ENCODE measurements at regions not wholly inside any gene's neighbourhood (a gene's known extent, or its start where the extent isn't known, plus 50 kb on each side); places are given as distances from the start of the nearest gene placed in this dataset.
A peak's percentile ranks its signal among the peaks of the same experiment; 100 is the strongest.

GRCh38 chr7:36072620-36073019 lies 80.4 kb upstream of the EEPD1 start:
- intact Hi-C loops (cut with DNase I): no loop called here
- Histone ChIP-seq H3K4me1 (peaks cover 0 to 24% (median 2%) of the 10 kb centered on the region in 12 donors), H3K9me3 (no peaks in the 10 kb centered on the region), H3K27ac (no peak overlapping the region), H3K36me3 (no peaks in the 10 kb centered on the region), H3K4me3 (no peak overlapping the region), H3K27me3 (no peaks in the 10 kb centered on the region)
- no peak for TF ChIP-seq POLR2A (IDR thresholded peaks at IDR 0.05)
- 79 to 94% (median 82%) methylated on average over 4 of the region's 4 CpGs for WGBS, 4 donors
- ATAC-seq: no peak
- no peak for DNase-seq

- intact Hi-C loops (cut with DNase I): loop anchor here in 2 of 10 donors (5.0 kb wide), 2 partner anchors 38 to 48 kb away; no protein-coding TSS in a partner anchor
- no peak for TF ChIP-seq CTCF (IDR thresholded peaks at IDR 0.05)
- TF ChIP-seq POLR2A (IDR thresholded peaks at IDR 0.05): no peak
- H3K9me3 ChIP-seq: no peaks in the 10 kb centered on the region
- ATAC-seq (no peak), DNase-seq (no peak)
- peak overlapping the region in 3 of 12 donors; percentile 22 to 49 (median 23) for H3K27ac ChIP-seq
- H3K4me3 ChIP-seq: no peak overlapping the region
- H3K27me3 ChIP-seq: no peaks in the 10 kb centered on the region
- no peaks in the 10 kb centered on the region for H3K36me3 ChIP-seq
- H3K4me1 ChIP-seq: peaks cover 0 to 20% (median 5%) of the 10 kb centered on the region in 12 donors
Measured at GRCh38 chr7:36075561-36075960, 77.5 kb upstream of the EEPD1 start.

GRCh38 chr7:36076074-36076473 lies 77.0 kb upstream of the EEPD1 start:
- Histone ChIP-seq H3K9me3 (no peaks in the 10 kb centered on the region), H3K27me3 (no peaks in the 10 kb centered on the region), H3K27ac (peak overlapping the region in 3 of 12 donors; percentile 15 to 49 (median 23)), H3K4me3 (no peak overlapping the region), H3K36me3 (no peaks in the 10 kb centered on the region), H3K4me1 (peaks cover 0 to 20% (median 5%) of the 10 kb centered on the region in 12 donors)
- no peak for TF ChIP-seq CTCF (IDR thresholded peaks at IDR 0.05)
- TF ChIP-seq POLR2A (IDR thresholded peaks at IDR 0.05): no peak
- 57 to 70% (median 63%) methylated on average over 5 of the region's 5 CpGs for WGBS, 4 donors
- ATAC-seq (peak in 3 of 4 donors; percentile 25 to 76 (median 58)), DNase-seq (no peak)
- intact Hi-C loops (cut with DNase I): loop anchor here in 2 of 10 donors (5.0 kb wide), 2 partner anchors 39 to 49 kb away; no protein-coding TSS in a partner anchor

- H3K27me3 ChIP-seq: no peaks in the 10 kb centered on the region
- no peak overlapping the region for H3K4me3 ChIP-seq
- 84 to 91% (median 87%) methylated on average over 13 of the region's 13 CpGs for WGBS, 4 donors
- DNase-seq (no peak), ATAC-seq (no peak)
- no peaks in the 10 kb centered on the region for H3K9me3 ChIP-seq
- TF ChIP-seq POLR2A (IDR thresholded peaks at IDR 0.05): no peak
- no peak for TF ChIP-seq CTCF (IDR thresholded peaks at IDR 0.05)
- peaks cover 0 to 20% (median 6%) of the 10 kb centered on the region in 12 donors for H3K4me1 ChIP-seq
- intact Hi-C loops (cut with DNase I): loop anchor here in 2 of 10 donors (5.0 kb wide), 2 partner anchors 42 to 52 kb away; no protein-coding TSS in a partner anchor
- no peaks in the 10 kb centered on the region for H3K36me3 ChIP-seq
- H3K27ac ChIP-seq: no peak overlapping the region
Measured at GRCh38 chr7:36078816-36079360, 74.2 kb upstream of the EEPD1 start.

All from heart left ventricle (tissue), 16 donors.